Trophoblast cell (in vitro differentiated cells and primary cell): ENCODE measurements at regions not wholly inside any gene's neighbourhood (a gene's known extent, or its start where the extent isn't known, plus 50 kb on each side); places are given as distances from the start of the nearest gene placed in this dataset.

Experiments used
- DNase-seq, 2 donors: peaks; one replicate each; pipeline ENCODE4 v3.0.0-alpha.2; 2016
- H2AFZ ChIP-seq: 2 replicates; pipeline ENCODE4 v1.6.1; 2013; ENCODE audit warnings: low read length, moderate library complexity, mild to moderate bottlenecking; ENCODE audit not compliant: insufficient read depth, poor library complexity
- H2AK5ac ChIP-seq: 2 replicates; pipeline ENCODE4 v1.6.1; 2013; ENCODE audit warnings: mild to moderate bottlenecking, low read length
- H2BK120ac ChIP-seq: 2 replicates; pipeline ENCODE4 v1.6.1; 2013; ENCODE audit warnings: low read length, mild to moderate bottlenecking, moderate library complexity; ENCODE audit not compliant: insufficient read depth, poor library complexity
- H2BK12ac ChIP-seq: 2 replicates; pipeline ENCODE4 v1.6.1; 2013; ENCODE audit warnings: mild to moderate bottlenecking, low read length, moderate library complexity
- H2BK5ac ChIP-seq: 2 replicates; pipeline ENCODE4 v1.6.1; 2013; ENCODE audit warnings: low read length, low read depth, moderate library complexity, mild to moderate bottlenecking; ENCODE audit not compliant: poor library complexity
- H3K14ac ChIP-seq: 2 replicates; pipeline ENCODE4 v1.6.1; 2013; ENCODE audit warnings: mild to moderate bottlenecking, low read length
- H3K18ac ChIP-seq: 2 replicates; pipeline ENCODE4 v1.6.1; 2013; ENCODE audit warnings: mild to moderate bottlenecking, low read length
- H3K23ac ChIP-seq: 2 replicates; pipeline ENCODE4 v1.6.1; 2013; ENCODE audit warnings: low read length
- H3K27ac ChIP-seq: 2 replicates; pipeline ENCODE4 v1.5.1; 2013; ENCODE audit warnings: low read depth, mild to moderate bottlenecking, inconsistent platforms, low read length, moderate library complexity
- H3K27me3 ChIP-seq: 2 replicates; pipeline ENCODE4 v1.6.1; 2013; ENCODE audit warnings: inconsistent platforms, mild to moderate bottlenecking, low read length, moderate library complexity; ENCODE audit not compliant: insufficient read depth
- H3K36me3 ChIP-seq, 2 experiments: 1 replicate in 1 of 2; 2 replicates in 1 of 2; pipeline ENCODE4 v1.6.1; 2013; ENCODE audit warnings: low read length in 2 of 2, mild to moderate bottlenecking in 2 of 2, moderate library complexity in 1 of 2; ENCODE audit not compliant: insufficient read depth in 2 of 2, control insufficient read depth in 1 of 2
- H3K4ac ChIP-seq: 2 replicates; pipeline ENCODE4 v1.6.1; 2013; ENCODE audit warnings: low read depth, mild to moderate bottlenecking, low read length, moderate library complexity
- H3K4me1 ChIP-seq, 2 experiments: 1 replicate in 1 of 2; 2 replicates in 1 of 2; pipeline ENCODE4 v1.6.1; 2013; ENCODE audit warnings: low read length in 2 of 2, mild to moderate bottlenecking in 2 of 2, moderate library complexity in 1 of 2; ENCODE audit not compliant: insufficient read depth in 2 of 2, control insufficient read depth in 1 of 2
- H3K4me2 ChIP-seq: 2 replicates; pipeline ENCODE4 v1.6.1; 2013; ENCODE audit warnings: inconsistent platforms, mild to moderate bottlenecking, low read length, moderate library complexity
- H3K4me3 ChIP-seq: 2 replicates; pipeline ENCODE4 v1.5.1; 2013; ENCODE audit warnings: mild to moderate bottlenecking, low read depth, low read length, inconsistent platforms
- H3K79me1 ChIP-seq: one replicate; pipeline ENCODE4 v1.6.1; 2013; ENCODE audit warnings: low read length
- H3K79me2 ChIP-seq: 2 replicates; pipeline ENCODE4 v1.6.1; 2013; ENCODE audit warnings: low read length, mild to moderate bottlenecking; ENCODE audit not compliant: control insufficient read depth, insufficient read depth, poor library complexity
- H3K9ac ChIP-seq: 2 replicates; pipeline ENCODE4 v1.6.1; 2013; ENCODE audit warnings: mild to moderate bottlenecking, low read length
- H3K9me3 ChIP-seq: 2 replicates; pipeline ENCODE4 v1.6.1; 2013; ENCODE audit warnings: low read depth, mild to moderate bottlenecking, control low read depth, inconsistent platforms, low read length; ENCODE audit not compliant: insufficient read depth
- H4K12ac ChIP-seq: 2 replicates; pipeline ENCODE4 v1.6.1; 2013; ENCODE audit warnings: low read depth, mild to moderate bottlenecking, low read length, moderate library complexity
- H4K8ac ChIP-seq: 2 replicates; pipeline ENCODE4 v1.6.1; 2013; ENCODE audit warnings: low read depth, mild to moderate bottlenecking, low read length, moderate library complexity
- H4K91ac ChIP-seq: one replicate; pipeline ENCODE4 v1.6.1; 2013; ENCODE audit warnings: low read depth, mild to moderate bottlenecking, low read length, moderate library complexity
- WGBS: extraction: QIAGEN DNeasy Blood & Tissue Kit; methylation state at CpG from one replicate; pipeline ENCODE4 v1.1.7; 2013; ENCODE audit warnings: missing lambda C conversion rate; ENCODE audit not compliant: insufficient read length, insufficient coverage; ENCODE audit errors: extremely low coverage; 5-methylcytosine and 5-hydroxymethylcytosine counted together

DNA sequence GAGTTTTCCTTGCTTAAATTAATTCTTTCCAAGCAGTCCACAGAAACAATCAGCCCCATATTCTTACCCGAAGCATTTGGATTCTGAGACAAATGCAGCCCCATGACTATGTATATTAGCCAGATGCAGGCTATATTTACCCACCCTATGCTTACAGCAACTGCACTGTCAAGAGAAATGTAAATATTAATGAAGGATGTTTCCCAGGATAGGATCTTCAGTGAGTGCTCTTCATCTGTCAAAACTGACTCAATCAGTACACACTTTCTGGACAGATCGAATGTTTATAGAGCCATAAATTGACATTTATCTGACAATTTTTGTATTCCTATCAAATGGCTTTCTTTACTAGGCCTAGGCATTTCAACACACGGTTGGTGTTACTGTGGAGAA, 725.3 kb upstream of the SEMA6A start:
- Histone ChIP-seq H3K14ac (no peak overlapping the region), H3K27me3 (no peaks in the 10 kb centered on the region), H3K9ac (no peak overlapping the region), H3K27ac (no peak overlapping the region), H2AK5ac (no peak overlapping the region), H3K4me3 (no peak overlapping the region), H3K79me2 (no peaks in the 10 kb centered on the region), H3K79me1 (no peaks in the 10 kb centered on the region), H3K18ac (no peak overlapping the region), H2AFZ (no peak overlapping the region), H3K23ac (no peak overlapping the region), H3K4me1 (no peaks in the 10 kb centered on the region), H3K9me3 (no peaks in the 10 kb centered on the region), H2BK5ac (no peak overlapping the region), H4K91ac (no peak overlapping the region), H4K12ac (no peak overlapping the region), H3K36me3 (no peaks in the 10 kb centered on the region), H3K4ac (no peak overlapping the region), H4K8ac (no peak overlapping the region), H2BK120ac (no peak overlapping the region), H3K4me2 (no peak overlapping the region), H2BK12ac (no peak overlapping the region)
- WGBS = no CpG with 5 or more reads among the region's 3 CpGs
- no peak for DNase-seq

DNA sequence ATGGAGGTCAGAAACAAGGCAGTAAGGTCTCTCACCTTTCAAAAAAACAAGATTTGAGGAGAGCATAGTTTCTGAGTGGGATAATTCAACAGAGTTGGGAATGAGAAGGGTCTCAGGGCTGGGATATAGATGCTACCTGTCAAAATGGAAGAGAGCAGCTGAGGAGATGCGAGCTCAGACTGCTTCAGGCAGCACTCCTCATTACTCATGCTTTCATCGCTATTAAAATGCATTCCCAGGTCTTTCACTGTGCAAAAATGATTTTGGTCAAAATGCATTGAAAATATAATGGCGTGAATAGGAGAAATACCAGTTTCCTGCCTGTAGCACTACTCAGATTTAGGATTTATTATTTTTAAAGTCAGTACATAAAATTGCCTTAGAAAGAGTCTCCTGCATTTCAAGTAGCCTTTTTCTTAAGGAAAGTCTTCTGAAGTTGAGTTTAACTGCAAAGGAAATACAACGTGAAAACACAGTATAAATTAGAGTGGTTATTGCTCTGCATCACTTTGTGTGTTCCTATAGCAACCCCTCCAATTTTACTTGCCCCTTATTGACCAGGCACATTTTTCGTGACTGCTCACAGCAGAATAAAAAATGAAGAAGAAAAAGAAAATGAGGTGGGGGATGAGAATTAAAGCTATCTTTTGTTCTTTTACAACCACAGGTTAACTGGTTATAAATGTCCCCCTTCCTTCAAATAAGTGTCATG, 724.8 kb upstream of the SEMA6A start:
- no peak overlapping the region for H2AFZ ChIP-seq
- no peaks in the 10 kb centered on the region for H3K9me3 ChIP-seq
- no peak overlapping the region for H4K91ac ChIP-seq
- no peak overlapping the region for H3K9ac ChIP-seq
- H2AK5ac ChIP-seq = no peak overlapping the region
- H3K4ac ChIP-seq = no peak overlapping the region
- no peak for DNase-seq
- H4K8ac ChIP-seq = no peak overlapping the region
- no peak overlapping the region for H3K23ac ChIP-seq
- H2BK12ac ChIP-seq = no peak overlapping the region
- no peak overlapping the region for H3K27ac ChIP-seq
- H4K12ac ChIP-seq = no peak overlapping the region
- H3K79me2 ChIP-seq = no peaks in the 10 kb centered on the region
- no peaks in the 10 kb centered on the region for H3K4me1 ChIP-seq
- WGBS = no CpG with 5 or more reads among the region's 5 CpGs
- no peak overlapping the region for H2BK5ac ChIP-seq
- no peak overlapping the region for H3K18ac ChIP-seq
- no peak overlapping the region for H2BK120ac ChIP-seq
- H3K79me1 ChIP-seq = no peaks in the 10 kb centered on the region
- H3K27me3 ChIP-seq = no peaks in the 10 kb centered on the region
- H3K4me3 ChIP-seq = no peak overlapping the region
- no peak overlapping the region for H3K4me2 ChIP-seq
- no peaks in the 10 kb centered on the region for H3K36me3 ChIP-seq
- no peak overlapping the region for H3K14ac ChIP-seq

DNA sequence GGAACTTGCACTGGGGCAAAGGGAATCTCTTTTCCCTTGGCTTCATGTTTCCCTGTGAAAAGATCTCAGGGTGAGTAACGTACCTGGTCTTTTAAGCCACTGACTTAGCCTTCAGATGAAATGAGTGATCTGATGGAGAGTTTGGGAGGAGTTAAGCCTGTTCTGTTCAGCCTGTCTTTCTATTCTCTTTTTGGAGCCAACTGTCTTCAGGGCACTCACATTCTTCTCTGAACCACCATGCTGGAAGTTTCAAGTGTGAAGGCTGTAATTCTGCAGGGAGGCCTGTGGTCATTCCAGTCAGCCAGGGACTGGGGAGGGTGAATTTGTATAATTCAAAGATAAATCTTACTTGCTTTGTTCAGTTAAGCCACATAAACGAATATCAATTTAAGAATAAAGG, 722.2 kb upstream of the SEMA6A start:
- no peaks in the 10 kb centered on the region for H3K36me3 ChIP-seq
- H2BK5ac ChIP-seq = no peak overlapping the region
- no peak for DNase-seq
- no peaks in the 10 kb centered on the region for H3K4me1 ChIP-seq
- H2AFZ ChIP-seq = no peak overlapping the region
- no peak overlapping the region for H4K91ac ChIP-seq
- H3K4me3 ChIP-seq = no peak overlapping the region
- no peak overlapping the region for H4K8ac ChIP-seq
- WGBS = no CpG with 5 or more reads among the region's 2 CpGs
- H2BK12ac ChIP-seq = no peak overlapping the region
- H2BK120ac ChIP-seq = no peak overlapping the region
- H3K18ac ChIP-seq = no peak overlapping the region
- H3K27ac ChIP-seq = no peak overlapping the region
- H3K4ac ChIP-seq = no peak overlapping the region
- H3K14ac ChIP-seq = no peak overlapping the region
- H3K9me3 ChIP-seq = no peaks in the 10 kb centered on the region
- H3K79me1 ChIP-seq = no peaks in the 10 kb centered on the region
- H3K4me2 ChIP-seq = no peak overlapping the region
- no peak overlapping the region for H4K12ac ChIP-seq
- H3K23ac ChIP-seq = no peak overlapping the region
- no peaks in the 10 kb centered on the region for H3K27me3 ChIP-seq
- H2AK5ac ChIP-seq = no peak overlapping the region
- no peaks in the 10 kb centered on the region for H3K79me2 ChIP-seq
- H3K9ac ChIP-seq = no peak overlapping the region

DNA sequence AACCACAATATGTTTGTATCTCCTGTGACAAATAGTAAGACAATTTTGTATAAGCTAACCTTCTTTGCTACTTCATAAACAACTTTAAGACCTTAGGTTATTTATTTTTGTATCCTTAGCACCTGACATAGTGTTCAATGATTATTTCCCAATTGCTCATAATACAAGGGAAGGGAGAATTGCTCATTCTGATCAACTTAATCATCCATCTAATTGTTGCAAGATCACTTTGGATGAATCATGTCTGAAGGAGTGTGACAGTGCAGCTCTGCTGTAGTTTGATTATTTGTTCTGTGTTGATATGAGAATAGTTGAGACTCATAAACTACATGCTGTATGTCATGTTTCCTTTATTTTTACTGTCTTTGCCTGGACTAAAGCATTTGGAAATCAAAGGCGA, 721.3 kb upstream of the SEMA6A start:
- Histone ChIP-seq H2AFZ (no peak overlapping the region), H4K91ac (no peak overlapping the region), H3K4me3 (no peak overlapping the region), H2AK5ac (no peak overlapping the region), H3K4ac (no peak overlapping the region), H3K9me3 (no peaks in the 10 kb centered on the region), H3K79me1 (no peaks in the 10 kb centered on the region), H3K27ac (no peak overlapping the region), H3K14ac (no peak overlapping the region), H3K27me3 (no peaks in the 10 kb centered on the region), H2BK120ac (no peak overlapping the region), H3K36me3 (no peaks in the 10 kb centered on the region), H3K79me2 (no peaks in the 10 kb centered on the region), H2BK5ac (no peak overlapping the region), H3K18ac (no peak overlapping the region), H3K9ac (no peak overlapping the region), H2BK12ac (no peak overlapping the region), H3K4me1 (no peaks in the 10 kb centered on the region), H3K4me2 (no peak overlapping the region), H3K23ac (no peak overlapping the region), H4K12ac (no peak overlapping the region), H4K8ac (no peak overlapping the region)
- no peak for DNase-seq
- no CpG with 5 or more reads among the region's 1 CpG for WGBS
